ENCODE measurements at regions not wholly inside any gene's neighbourhood (a gene's known extent, or its start where the extent isn't known, plus 50 kb on each side); places are given as distances from the start of the nearest gene placed in this dataset.
"Not testable (repeated sequence)": the region's sequence is repeated elsewhere in the genome, so short reads cannot be mapped to it uniquely, and the experiment has no call there.

DNA sequence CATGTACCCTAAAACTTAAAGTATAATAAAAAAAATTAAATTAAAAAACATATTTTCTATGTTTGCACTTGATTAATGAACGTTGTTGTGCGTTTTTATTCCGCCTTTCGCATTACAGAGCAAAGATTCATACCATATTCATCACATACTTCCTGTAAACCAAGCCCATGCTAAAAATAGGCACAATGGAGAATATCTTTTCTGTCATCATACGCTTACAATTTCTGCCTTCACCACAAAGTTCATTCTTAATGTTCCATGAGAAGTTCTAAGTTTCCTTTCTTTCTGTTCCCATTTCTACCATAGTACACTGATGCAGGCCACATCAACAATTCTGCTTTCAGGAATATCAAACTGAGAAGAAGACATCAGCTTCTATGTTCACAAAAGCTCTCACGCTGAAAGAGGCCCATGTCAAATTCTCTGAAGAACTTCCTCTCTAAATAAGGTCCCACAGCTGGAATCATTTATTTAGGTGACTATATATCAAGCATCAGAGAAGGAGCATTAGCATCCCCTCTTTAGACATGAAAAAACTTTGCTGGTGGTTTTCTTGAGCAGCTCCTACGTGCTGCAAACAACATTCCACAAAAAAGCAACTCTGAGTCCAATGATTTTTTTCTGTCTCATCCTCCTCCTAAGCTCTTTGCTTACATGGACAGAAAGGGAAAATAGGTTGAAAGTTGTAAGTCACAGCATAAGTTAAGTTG is 456.4 kb downstream of the CDH10 start:
- H3K4me3 ChIP-seq (ENCODE audit: low read depth in 1 of 3, low read length in 3 of 3) = no peak overlapping the region

GRCh38 chr5:24196789-24197188 is 448.0 kb downstream of the CDH10 start:
- 78 to 84% (median 81%) methylated on average over 2 of the region's 2 CpGs for WGBS, 3 donors
- Histone ChIP-seq H3K9me3 (ENCODE audit: control insufficient read depth in 2 of 2, insufficient read depth in 1 of 2, low read depth in 1 of 2, low read length in 1 of 2) (no peaks in the 10 kb centered on the region), H3K4me1 (ENCODE audit: control insufficient read depth in 3 of 3, insufficient read depth in 2 of 3, low read depth in 1 of 3, low read length in 2 of 3) (no peaks in the 10 kb centered on the region), H3K4me3 (ENCODE audit: low read depth in 1 of 3, low read length in 3 of 3) (no peak overlapping the region), H3K27me3 (ENCODE audit: control insufficient read depth in 3 of 3, insufficient read depth in 3 of 3, low read length in 3 of 3) (no peaks in the 10 kb centered on the region), H3K36me3 (ENCODE audit: control insufficient read depth in 3 of 3, insufficient read depth in 2 of 3, low read depth in 1 of 3, low read length in 3 of 3) (no peaks in the 10 kb centered on the region), H3K27ac (ENCODE audit: low read depth in 1 of 3, low read length in 2 of 3) (no peak overlapping the region)
- DNase-seq (no peak), FAIRE-seq (no peak)

More for the DNA sequence above, 456.4 kb downstream of the CDH10 start:
- no peaks in the 10 kb centered on the region for H3K4me1 ChIP-seq (ENCODE audit: control insufficient read depth in 3 of 3, insufficient read depth in 2 of 3, low read depth in 1 of 3, low read length in 2 of 3)
- WGBS, 3 donors = 80 to 84% (median 81%) methylated on average over 7 of the region's 7 CpGs
- H3K27ac ChIP-seq (ENCODE audit: low read depth in 1 of 3, low read length in 2 of 3) = no peak overlapping the region
- H3K9me3 ChIP-seq (ENCODE audit: control insufficient read depth in 2 of 2, insufficient read depth in 1 of 2, low read depth in 1 of 2, low read length in 1 of 2) = peaks cover 0 to 2% of the 10 kb centered on the region in 2 donors
- DNase-seq (no peak), FAIRE-seq (no peak)
- no peaks in the 10 kb centered on the region for H3K36me3 ChIP-seq (ENCODE audit: control insufficient read depth in 3 of 3, insufficient read depth in 2 of 3, low read depth in 1 of 3, low read length in 3 of 3)
- no peaks in the 10 kb centered on the region for H3K27me3 ChIP-seq (ENCODE audit: control insufficient read depth in 3 of 3, insufficient read depth in 3 of 3, low read length in 3 of 3)

DNA sequence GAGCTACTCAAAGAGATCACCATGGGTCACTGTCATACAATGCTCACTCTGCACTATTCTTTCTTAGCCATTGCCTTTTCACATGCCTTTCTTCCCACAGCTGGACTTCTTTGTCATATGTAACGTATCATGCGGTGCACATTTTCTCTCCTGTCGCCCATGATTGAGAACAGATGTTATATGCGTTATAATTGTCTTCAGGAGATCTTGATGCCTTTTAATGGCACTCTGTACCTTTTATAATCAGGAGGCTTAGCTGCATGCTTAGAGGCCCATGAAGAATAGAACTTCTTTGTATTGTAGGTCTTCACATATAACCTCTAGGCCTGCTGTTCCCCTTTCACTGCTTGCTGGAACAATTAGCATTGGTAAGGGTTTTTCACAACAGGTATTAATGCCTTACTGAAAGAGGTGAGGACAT is 436.1 kb downstream of the CDH10 start:
- DNase-seq (no peak), FAIRE-seq (no peak)
- Histone ChIP-seq H3K9me3 (ENCODE audit: control insufficient read depth in 2 of 2, insufficient read depth in 1 of 2, low read depth in 1 of 2, low read length in 1 of 2) (no peaks in the 10 kb centered on the region), H3K27ac (ENCODE audit: low read depth in 1 of 3, low read length in 2 of 3) (no peak overlapping the region), H3K4me1 (ENCODE audit: control insufficient read depth in 3 of 3, insufficient read depth in 2 of 3, low read depth in 1 of 3, low read length in 2 of 3) (no peaks in the 10 kb centered on the region), H3K4me3 (ENCODE audit: low read depth in 1 of 3, low read length in 3 of 3) (no peak overlapping the region), H3K36me3 (ENCODE audit: control insufficient read depth in 3 of 3, insufficient read depth in 2 of 3, low read depth in 1 of 3, low read length in 3 of 3) (no peaks in the 10 kb centered on the region), H3K27me3 (ENCODE audit: control insufficient read depth in 3 of 3, insufficient read depth in 3 of 3, low read length in 3 of 3) (no peaks in the 10 kb centered on the region)
- 51 to 71% (median 69%) methylated on average over 4 of the region's 4 CpGs for WGBS, 3 donors

- 66 to 75% (median 74%) methylated on average over 3 of the region's 3 CpGs for WGBS, 3 donors
Observed at GRCh38 chr5:24215114-24215513, 429.7 kb downstream of the CDH10 start.

GRCh38 chr5:24222876-24223275 is 421.9 kb downstream of the CDH10 start:
- Histone ChIP-seq H3K9me3 (ENCODE audit: control insufficient read depth in 2 of 2, insufficient read depth in 1 of 2, low read depth in 1 of 2, low read length in 1 of 2) (peaks cover 0 to 6% of the 10 kb centered on the region in 2 donors), H3K4me1 (ENCODE audit: control insufficient read depth in 3 of 3, insufficient read depth in 2 of 3, low read depth in 1 of 3, low read length in 2 of 3) (no peaks in the 10 kb centered on the region), H3K4me3 (ENCODE audit: low read depth in 1 of 3, low read length in 3 of 3) (no peak overlapping the region), H3K27ac (ENCODE audit: low read depth in 1 of 3, low read length in 2 of 3) (no peak overlapping the region), H3K27me3 (ENCODE audit: control insufficient read depth in 3 of 3, insufficient read depth in 3 of 3, low read length in 3 of 3) (no peaks in the 10 kb centered on the region), H3K36me3 (ENCODE audit: control insufficient read depth in 3 of 3, insufficient read depth in 2 of 3, low read depth in 1 of 3, low read length in 3 of 3) (no peaks in the 10 kb centered on the region)
- no peak for FAIRE-seq
- DNase-seq = no peak
- WGBS, 3 donors = 75 to 85% (median 77%) methylated on average over 2 of the region's 2 CpGs

More at GRCh38 chr5:24215114-24215513, 429.7 kb downstream of the CDH10 start:
- DNase-seq (no peak), FAIRE-seq (no peak)
- no peak overlapping the region for H3K27ac ChIP-seq (ENCODE audit: low read depth in 1 of 3, low read length in 2 of 3)
- H3K4me3 ChIP-seq (ENCODE audit: low read depth in 1 of 3, low read length in 3 of 3) = no peak overlapping the region
- no peaks in the 10 kb centered on the region for H3K9me3 ChIP-seq (ENCODE audit: control insufficient read depth in 2 of 2, insufficient read depth in 1 of 2, low read depth in 1 of 2, low read length in 1 of 2)
- H3K36me3 ChIP-seq (ENCODE audit: control insufficient read depth in 3 of 3, insufficient read depth in 2 of 3, low read depth in 1 of 3, low read length in 3 of 3) = no peaks in the 10 kb centered on the region
- H3K4me1 ChIP-seq (ENCODE audit: control insufficient read depth in 3 of 3, insufficient read depth in 2 of 3, low read depth in 1 of 3, low read length in 2 of 3) = no peaks in the 10 kb centered on the region
- no peaks in the 10 kb centered on the region for H3K27me3 ChIP-seq (ENCODE audit: control insufficient read depth in 3 of 3, insufficient read depth in 3 of 3, low read length in 3 of 3)

- Histone ChIP-seq H3K4me3 (ENCODE audit: low read depth in 1 of 3, low read length in 3 of 3) (no peak overlapping the region), H3K4me1 (ENCODE audit: control insufficient read depth in 3 of 3, insufficient read depth in 2 of 3, low read depth in 1 of 3, low read length in 2 of 3) (no peaks in the 10 kb centered on the region), H3K36me3 (ENCODE audit: control insufficient read depth in 3 of 3, insufficient read depth in 2 of 3, low read depth in 1 of 3, low read length in 3 of 3) (no peaks in the 10 kb centered on the region), H3K27me3 (ENCODE audit: control insufficient read depth in 3 of 3, insufficient read depth in 3 of 3, low read length in 3 of 3) (no peaks in the 10 kb centered on the region), H3K9me3 (ENCODE audit: control insufficient read depth in 2 of 2, insufficient read depth in 1 of 2, low read depth in 1 of 2, low read length in 1 of 2) (peaks cover 0 to 6% of the 10 kb centered on the region in 2 donors), H3K27ac (ENCODE audit: low read depth in 1 of 3, low read length in 2 of 3) (no peak overlapping the region)
- no peak for DNase-seq
- no peak for FAIRE-seq
Observed at GRCh38 chr5:24225051-24225450, 419.7 kb downstream of the CDH10 start.

GRCh38 chr5:24226479-24226878 is 418.3 kb downstream of the CDH10 start:
- no peak overlapping the region for H3K4me3 ChIP-seq (ENCODE audit: low read depth in 1 of 3, low read length in 3 of 3)
- no peak overlapping the region for H3K27ac ChIP-seq (ENCODE audit: low read depth in 1 of 3, low read length in 2 of 3)
- H3K36me3 ChIP-seq (ENCODE audit: control insufficient read depth in 3 of 3, insufficient read depth in 2 of 3, low read depth in 1 of 3, low read length in 3 of 3) = no peaks in the 10 kb centered on the region
- no peaks in the 10 kb centered on the region for H3K4me1 ChIP-seq (ENCODE audit: control insufficient read depth in 3 of 3, insufficient read depth in 2 of 3, low read depth in 1 of 3, low read length in 2 of 3)
- H3K27me3 ChIP-seq (ENCODE audit: control insufficient read depth in 3 of 3, insufficient read depth in 3 of 3, low read length in 3 of 3) = no peaks in the 10 kb centered on the region
- no peaks in the 10 kb centered on the region for H3K9me3 ChIP-seq (ENCODE audit: control insufficient read depth in 2 of 2, insufficient read depth in 1 of 2, low read depth in 1 of 2, low read length in 1 of 2)
- FAIRE-seq (no peak), DNase-seq (no peak)
- 57 to 69% (median 65%) methylated on average over 1 of the region's 1 CpG for WGBS, 3 donors

GRCh38 chr5:24227881-24228280 is 416.9 kb downstream of the CDH10 start:
- H3K27ac ChIP-seq (ENCODE audit: low read depth in 1 of 3, low read length in 2 of 3); DNase-seq; H3K4me3 ChIP-seq (ENCODE audit: low read depth in 1 of 3, low read length in 3 of 3); H3K9me3 ChIP-seq (ENCODE audit: control insufficient read depth in 2 of 2, insufficient read depth in 1 of 2, low read depth in 1 of 2, low read length in 1 of 2); H3K27me3 ChIP-seq (ENCODE audit: control insufficient read depth in 3 of 3, insufficient read depth in 3 of 3, low read length in 3 of 3); FAIRE-seq; H3K36me3 ChIP-seq (ENCODE audit: control insufficient read depth in 3 of 3, insufficient read depth in 2 of 3, low read depth in 1 of 3, low read length in 3 of 3); H3K4me1 ChIP-seq (ENCODE audit: control insufficient read depth in 3 of 3, insufficient read depth in 2 of 3, low read depth in 1 of 3, low read length in 2 of 3): not testable (repeated sequence)
- 51 to 72% (median 57%) methylated on average over 5 of the region's 5 CpGs for WGBS, 3 donors

- Histone ChIP-seq H3K4me1 (ENCODE audit: control insufficient read depth in 3 of 3, insufficient read depth in 2 of 3, low read depth in 1 of 3, low read length in 2 of 3) (no peaks in the 10 kb centered on the region), H3K27me3 (ENCODE audit: control insufficient read depth in 3 of 3, insufficient read depth in 3 of 3, low read length in 3 of 3) (no peaks in the 10 kb centered on the region), H3K4me3 (ENCODE audit: low read depth in 1 of 3, low read length in 3 of 3) (no peak overlapping the region), H3K27ac (ENCODE audit: low read depth in 1 of 3, low read length in 2 of 3) (no peak overlapping the region), H3K9me3 (ENCODE audit: control insufficient read depth in 2 of 2, insufficient read depth in 1 of 2, low read depth in 1 of 2, low read length in 1 of 2) (no peaks in the 10 kb centered on the region), H3K36me3 (ENCODE audit: control insufficient read depth in 3 of 3, insufficient read depth in 2 of 3, low read depth in 1 of 3, low read length in 3 of 3) (no peaks in the 10 kb centered on the region)
- DNase-seq (peak in 1 of 2 donors; percentile 5), FAIRE-seq (no peak)
- 17 to 51% (median 35%) methylated on average over 1 of the region's 1 CpG for WGBS, 3 donors
Observed at GRCh38 chr5:24232041-24232440, 412.7 kb downstream of the CDH10 start.

All from small intestine (tissue), 7 donors.